Astrocyte (in vitro differentiated cells and primary cell): ENCODE measurements at regions not wholly inside any gene's neighbourhood (a gene's known extent, or its start where the extent isn't known, plus 50 kb on each side); places are given as distances from the start of the nearest gene placed in this dataset.

Source experiments
- DNase-seq: peaks from one replicate; pipeline ENCODE4 v3.0.0-alpha.2; 2010; ENCODE audit warnings: low read depth
- FAIRE-seq: peaks from 2 replicates; lab custom pipeline; 2011; peaks lifted over from hg19 to GRCh38; lab: Jason Lieb, UNC
- H2AFZ ChIP-seq: 2 replicates; pipeline ENCODE4 v1.6.0; 2012; ENCODE audit warnings: low read depth, low read length, inconsistent platforms
- H3K27ac ChIP-seq: 2 replicates; pipeline ENCODE4 v1.5.1; 2011; ENCODE audit warnings: low read depth, low read length, inconsistent platforms
- H3K27me3 ChIP-seq: 2 replicates; pipeline ENCODE4 v1.6.0; 2011; ENCODE audit warnings: low read length, inconsistent platforms; ENCODE audit not compliant: insufficient read depth
- H3K36me3 ChIP-seq: 2 replicates; pipeline ENCODE4 v1.5.1; 2011; ENCODE audit warnings: low read length, inconsistent platforms; ENCODE audit not compliant: insufficient read depth
- H3K4me1 ChIP-seq: 2 replicates; pipeline ENCODE4 v1.5.1; 2011; ENCODE audit warnings: low read length, inconsistent platforms; ENCODE audit not compliant: insufficient read depth
- H3K4me2 ChIP-seq: 2 replicates; pipeline ENCODE4 v1.6.0; 2012; ENCODE audit warnings: low read length, inconsistent platforms
- H3K4me3 ChIP-seq: 2 replicates; pipeline ENCODE4 v1.5.1; 2011; ENCODE audit warnings: low read depth, mild to moderate bottlenecking, low read length, inconsistent platforms; ENCODE audit not compliant: insufficient read depth
- H3K79me2 ChIP-seq: 2 replicates; pipeline ENCODE4 v1.6.0; 2012; ENCODE audit warnings: mild to moderate bottlenecking, low read length, inconsistent platforms; ENCODE audit not compliant: insufficient read depth
- H3K9ac ChIP-seq: 2 replicates; pipeline ENCODE4 v1.6.0; 2012; ENCODE audit warnings: mild to moderate bottlenecking, low read length, inconsistent platforms
- H3K9me3 ChIP-seq: 2 replicates; pipeline ENCODE4 v1.5.1; 2012; ENCODE audit warnings: low read depth, mild to moderate bottlenecking, low read length, inconsistent platforms; ENCODE audit not compliant: insufficient read depth
- H4K20me1 ChIP-seq: 2 replicates; pipeline ENCODE4 v1.6.0; 2012; ENCODE audit warnings: low read length, inconsistent platforms; ENCODE audit not compliant: insufficient read depth
- H3K27ac Mint-ChIP-seq: one replicate; pipeline ENCODE4 v1.8.0; 2021; ENCODE audit warnings: mild to moderate bottlenecking, mixed read lengths; ENCODE audit not compliant: unreplicated experiment
- H3K27me3 Mint-ChIP-seq: one replicate; pipeline ENCODE4 v1.8.0; 2021; ENCODE audit warnings: low read depth, mixed read lengths; ENCODE audit not compliant: unreplicated experiment
- H3K36me3 Mint-ChIP-seq: one replicate; pipeline ENCODE4 v1.8.0; 2021; ENCODE audit warnings: low read depth, mixed read lengths; ENCODE audit not compliant: unreplicated experiment
- H3K4me1 Mint-ChIP-seq: one replicate; pipeline ENCODE4 v1.8.0; 2021; ENCODE audit warnings: low read depth, mixed read lengths; ENCODE audit not compliant: unreplicated experiment
- H3K4me3 Mint-ChIP-seq: one replicate; pipeline ENCODE4 v1.8.0; 2021; ENCODE audit warnings: mild to moderate bottlenecking, moderate library complexity, mixed read lengths; ENCODE audit not compliant: unreplicated experiment
- H3K9me3 Mint-ChIP-seq: one replicate; pipeline ENCODE4 v1.8.0; 2021; ENCODE audit warnings: mild to moderate bottlenecking, mixed read lengths; ENCODE audit not compliant: unreplicated experiment
- EZH2 ChIP-seq: IDR thresholded peaks from 2 replicates; pipeline ENCODE4 v1.6.1; 2012; ENCODE audit warnings: mild to moderate bottlenecking, low read length, inconsistent platforms; ENCODE audit not compliant: insufficient read depth
- TF ChIP-seq, protein P1 (sequence below): IDR thresholded peaks from 2 replicates; pipeline ENCODE4 v1.5.1; 2011; ENCODE audit warnings: low read depth, mild to moderate bottlenecking, inconsistent platforms, low read length, moderate library complexity; ENCODE audit not compliant: insufficient read depth

DNA sequence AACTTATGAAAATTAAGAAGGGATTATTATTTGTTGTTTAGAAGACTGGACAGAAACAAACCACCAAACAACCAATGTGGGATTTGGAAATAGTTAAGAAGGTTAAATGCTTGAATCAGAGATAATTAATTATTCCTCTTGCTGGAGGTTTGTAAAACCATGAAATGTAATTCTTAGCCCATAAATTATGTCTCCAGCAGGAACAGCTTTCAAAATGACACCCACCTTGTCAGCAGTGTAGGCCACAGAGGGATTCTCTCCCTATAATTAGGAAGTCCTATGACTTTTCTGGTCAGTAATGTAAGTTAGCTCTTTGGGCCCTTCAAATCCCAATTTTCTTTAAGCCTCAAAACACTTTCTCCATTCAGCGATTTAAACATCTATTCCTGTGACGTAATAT, 63.3 kb downstream of the DRD1 start:
- Histone ChIP-seq H4K20me1 (no peaks in the 10 kb centered on the region), H2AFZ (no peak overlapping the region), H3K27ac (no peak overlapping the region), H3K79me2 (no peaks in the 10 kb centered on the region), H3K4me2 (no peak overlapping the region), H3K9ac (no peak overlapping the region), H3K4me3 (no peak overlapping the region), H3K4me1 (peaks cover 14% of the 10 kb centered on the region), H3K9me3 (no peaks in the 10 kb centered on the region), H3K27me3 (no peaks in the 10 kb centered on the region), H3K36me3 (no peaks in the 10 kb centered on the region)
- FAIRE-seq, result no peak
- no peak overlapping the region for H3K27ac Mint-ChIP-seq
- TF ChIP-seq, protein P1, sequence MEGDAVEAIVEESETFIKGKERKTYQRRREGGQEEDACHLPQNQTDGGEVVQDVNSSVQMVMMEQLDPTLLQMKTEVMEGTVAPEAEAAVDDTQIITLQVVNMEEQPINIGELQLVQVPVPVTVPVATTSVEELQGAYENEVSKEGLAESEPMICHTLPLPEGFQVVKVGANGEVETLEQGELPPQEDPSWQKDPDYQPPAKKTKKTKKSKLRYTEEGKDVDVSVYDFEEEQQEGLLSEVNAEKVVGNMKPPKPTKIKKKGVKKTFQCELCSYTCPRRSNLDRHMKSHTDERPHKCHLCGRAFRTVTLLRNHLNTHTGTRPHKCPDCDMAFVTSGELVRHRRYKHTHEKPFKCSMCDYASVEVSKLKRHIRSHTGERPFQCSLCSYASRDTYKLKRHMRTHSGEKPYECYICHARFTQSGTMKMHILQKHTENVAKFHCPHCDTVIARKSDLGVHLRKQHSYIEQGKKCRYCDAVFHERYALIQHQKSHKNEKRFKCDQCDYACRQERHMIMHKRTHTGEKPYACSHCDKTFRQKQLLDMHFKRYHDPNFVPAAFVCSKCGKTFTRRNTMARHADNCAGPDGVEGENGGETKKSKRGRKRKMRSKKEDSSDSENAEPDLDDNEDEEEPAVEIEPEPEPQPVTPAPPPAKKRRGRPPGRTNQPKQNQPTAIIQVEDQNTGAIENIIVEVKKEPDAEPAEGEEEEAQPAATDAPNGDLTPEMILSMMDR, result no peak
- TF ChIP-seq EZH2, result no peak
- H3K27me3 Mint-ChIP-seq, result peaks cover 7% of the 10 kb centered on the region
- H3K4me3 Mint-ChIP-seq, result no peak overlapping the region
- H3K4me1 Mint-ChIP-seq, result no peaks in the 10 kb centered on the region
- H3K36me3 Mint-ChIP-seq, result no peaks in the 10 kb centered on the region
- H3K9me3 Mint-ChIP-seq, result no peaks in the 10 kb centered on the region
- DNase-seq, result peak; percentile 8

DNA sequence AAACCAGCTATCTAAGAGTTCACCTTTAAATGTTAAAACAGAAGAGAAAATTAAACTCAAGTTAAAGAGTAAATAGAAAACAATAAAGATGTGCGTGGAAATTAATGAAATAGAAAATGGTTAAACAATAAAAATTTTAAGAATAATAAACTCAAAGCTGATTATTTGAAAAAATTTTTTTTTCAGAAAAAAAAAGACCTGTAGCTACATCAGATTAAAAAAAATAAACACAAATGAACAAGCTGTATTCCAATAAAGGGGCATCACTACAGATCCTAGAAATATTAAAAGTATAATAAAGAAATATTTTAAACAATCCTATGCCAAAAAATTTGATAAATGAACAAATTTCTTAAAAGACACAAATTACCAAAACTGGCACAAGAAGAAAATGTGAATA, 64.1 kb downstream of the DRD1 start:
- Histone ChIP-seq H3K4me3 (no peak overlapping the region), H3K27ac (no peak overlapping the region), H4K20me1 (no peaks in the 10 kb centered on the region), H3K9ac (no peak overlapping the region), H3K79me2 (no peaks in the 10 kb centered on the region), H3K4me2 (no peak overlapping the region), H3K27me3 (no peaks in the 10 kb centered on the region), H3K9me3 (no peaks in the 10 kb centered on the region), H3K36me3 (no peaks in the 10 kb centered on the region), H3K4me1 (peaks cover 8% of the 10 kb centered on the region), H2AFZ (no peak overlapping the region)
- no peak for DNase-seq
- no peak for FAIRE-seq
- no peaks in the 10 kb centered on the region for H3K36me3 Mint-ChIP-seq
- peaks cover 3% of the 10 kb centered on the region for H3K27me3 Mint-ChIP-seq
- H3K4me3 Mint-ChIP-seq, result no peak overlapping the region
- no peak overlapping the region for H3K27ac Mint-ChIP-seq
- no peaks in the 10 kb centered on the region for H3K9me3 Mint-ChIP-seq
- H3K4me1 Mint-ChIP-seq, result no peaks in the 10 kb centered on the region
- TF ChIP-seq EZH2, result no peak
- TF ChIP-seq, protein P1, result no peak

DNA sequence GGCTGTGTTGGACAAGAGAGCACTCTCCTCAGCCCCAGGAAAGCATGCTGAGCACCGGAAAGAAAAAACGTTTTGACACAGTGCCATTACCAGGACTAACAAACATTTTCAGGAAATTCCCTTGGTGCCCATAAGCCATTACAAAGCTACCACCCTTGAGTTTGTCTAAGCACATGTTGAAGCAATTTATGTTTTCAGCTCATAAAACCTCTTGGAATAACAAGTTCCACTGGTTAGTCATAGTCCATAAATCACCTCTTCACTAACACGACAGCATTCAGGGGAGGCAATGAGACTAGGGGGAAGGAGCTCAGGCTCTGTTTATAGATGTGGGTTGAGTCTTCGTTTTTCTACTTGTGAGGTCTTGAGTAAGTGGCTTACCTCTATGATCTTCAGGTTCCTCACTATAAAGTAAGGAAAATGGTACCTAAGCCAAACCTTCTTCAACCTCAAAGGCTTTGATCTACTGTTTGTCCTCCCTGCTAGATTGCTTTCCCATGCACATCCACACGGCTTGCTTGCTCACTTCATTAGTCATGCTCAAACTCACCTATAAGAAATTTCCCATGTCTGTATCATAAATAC, 65.4 kb downstream of the DRD1 start:
- FAIRE-seq, result no peak
- H4K20me1 ChIP-seq, result no peaks in the 10 kb centered on the region
- H3K4me2 ChIP-seq, result peak overlapping the region; percentile 36

More for the DNA sequence above, 65.4 kb downstream of the DRD1 start:
- Histone ChIP-seq H2AFZ (no peak overlapping the region), H3K9me3 (no peaks in the 10 kb centered on the region), H3K36me3 (no peaks in the 10 kb centered on the region), H3K4me3 (no peak overlapping the region), H3K79me2 (no peaks in the 10 kb centered on the region), H3K4me1 (peaks cover 6% of the 10 kb centered on the region), H3K9ac (no peak overlapping the region), H3K27ac (peak overlapping the region; percentile 65), H3K27me3 (no peaks in the 10 kb centered on the region)
- Mint-ChIP-seq H3K36me3 (no peaks in the 10 kb centered on the region), H3K27me3 (peaks cover 3% of the 10 kb centered on the region), H3K27ac (no peak overlapping the region), H3K4me1 (no peaks in the 10 kb centered on the region), H3K9me3 (no peaks in the 10 kb centered on the region), H3K4me3 (no peak overlapping the region)
- TF ChIP-seq EZH2, result no peak
- TF ChIP-seq, protein P1, result no peak
- peak; percentile 88 for DNase-seq
